ENCODE measurements at regions not wholly inside any gene's neighbourhood (a gene's known extent, or its start where the extent isn't known, plus 50 kb on each side); places are given as distances from the start of the nearest gene placed in this dataset.

GRCh38 chr11:45361551-45361950, 75.4 kb upstream of the SYT13 start:
- no peak for DNase-seq (ENCODE audit: extremely low read depth, low read depth)
- TF ChIP-seq CTCF (IDR thresholded peaks at IDR 0.05; ENCODE audit: low read depth, low read length): no peak

- TF ChIP-seq CTCF (IDR thresholded peaks at IDR 0.05; ENCODE audit: low read depth, low read length): no peak
- DNase-seq (ENCODE audit: extremely low read depth, low read depth): no peak
Observed at GRCh38 chr11:45355706-45356041, 69.5 kb upstream of the SYT13 start.

GRCh38 chr11:45354976-45355705, 69.0 kb upstream of the SYT13 start:
- TF ChIP-seq CTCF (IDR thresholded peaks at IDR 0.05; ENCODE audit: low read depth, low read length): no peak
- peak; percentile 15 for DNase-seq (ENCODE audit: extremely low read depth, low read depth)

- DNase-seq (ENCODE audit: extremely low read depth, low read depth): no peak
- no peak for TF ChIP-seq CTCF (IDR thresholded peaks at IDR 0.05; ENCODE audit: low read depth, low read length)
Observed at GRCh38 chr11:45348729-45349128, 62.6 kb upstream of the SYT13 start.

- no peak for DNase-seq (ENCODE audit: extremely low read depth, low read depth)
- TF ChIP-seq CTCF (IDR thresholded peaks at IDR 0.05; ENCODE audit: low read depth, low read length): no peak
Observed at GRCh38 chr11:45347348-45348082, 61.4 kb upstream of the SYT13 start.

- no peak for DNase-seq (ENCODE audit: extremely low read depth, low read depth)
- no peak for TF ChIP-seq CTCF (IDR thresholded peaks at IDR 0.05; ENCODE audit: low read depth, low read length)
Observed at GRCh38 chr11:45345491-45345890, 59.4 kb upstream of the SYT13 start.

- TF ChIP-seq CTCF (IDR thresholded peaks at IDR 0.05; ENCODE audit: low read depth, low read length): no peak
- no peak for DNase-seq (ENCODE audit: extremely low read depth, low read depth)
Observed at GRCh38 chr11:45344028-45344427, 57.9 kb upstream of the SYT13 start.
